ENCODE measurements at regions not wholly inside any gene's neighbourhood (a gene's known extent, or its start where the extent isn't known, plus 50 kb on each side); places are given as distances from the start of the nearest gene placed in this dataset.

DNA sequence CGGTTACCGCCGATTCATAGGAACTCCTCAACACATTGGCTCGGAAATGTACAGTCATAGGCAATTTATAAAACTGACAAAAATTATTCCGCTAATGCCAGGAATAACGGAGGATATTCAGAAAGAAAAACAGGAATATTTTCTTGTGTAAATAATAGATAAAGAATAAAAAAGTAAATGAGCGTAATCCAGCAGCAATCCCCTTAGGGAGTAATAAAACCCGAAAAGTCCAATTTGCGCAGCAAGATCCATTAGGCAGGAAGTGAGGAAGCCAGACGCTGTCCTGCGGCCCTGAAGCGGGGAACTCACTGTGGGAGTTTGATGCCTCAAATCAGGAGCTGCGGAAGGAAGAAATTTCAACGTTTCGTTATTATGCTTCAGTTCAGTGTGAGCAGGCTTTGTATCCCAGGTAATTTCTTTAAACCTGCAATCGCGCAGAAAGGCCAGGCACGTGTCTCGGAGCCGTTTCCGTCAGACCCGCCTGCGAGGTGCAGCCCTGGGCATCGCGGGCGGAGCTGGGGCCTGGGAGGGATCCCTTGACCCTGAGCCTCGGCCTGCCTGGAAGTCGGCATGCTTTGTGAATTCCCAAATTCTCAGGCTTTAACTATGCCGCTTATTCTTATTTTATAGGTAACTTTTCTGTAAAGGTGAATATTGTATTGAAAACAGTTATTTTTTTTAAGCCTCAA, 180.9 kb upstream of the ALKAL2 start:
- Histone ChIP-seq H2AFZ (ENCODE audit: low read depth) (no peak overlapping the region), H3K27me3 (ENCODE audit: insufficient read depth) (no peaks in the 10 kb centered on the region), H3K79me2 (ENCODE audit: insufficient read depth) (no peaks in the 10 kb centered on the region), H3F3A (replicated peaks; ENCODE audit: insufficient read depth) (no peaks in the 10 kb centered on the region), H3K4me2 (no peak overlapping the region), H3K4me1 (ENCODE audit: control insufficient read depth in 1 of 2, insufficient read depth in 2 of 2, low read depth in 1 of 2, low read length in 1 of 2) (peaks cover 0 to 2% of the 10 kb centered on the region in 2 experiments; a peak in 1 of 4 replicates), H3K4me3 (ENCODE audit: low read depth in 2 of 2, low read length in 1 of 2) (peak overlapping the region in 1 of 2 experiments; percentile 30; a peak in 1 of 4 replicates), H3K9ac (no peak overlapping the region), H3K27ac (ENCODE audit: low read depth in 2 of 2, low read length in 1 of 2) (no peak overlapping the region), H4K20me1 (ENCODE audit: insufficient read depth) (no peaks in the 10 kb centered on the region), H3K36me3 (replicated peaks in 1 of 2; ENCODE audit: control insufficient read depth in 1 of 2, insufficient read depth in 2 of 2, low read length in 1 of 2) (no peaks in the 10 kb centered on the region), H3K9me3 (0 out of 2 replicates have a peak, but pooled peaks cover 11% of the 10 kb centered on the region), H3K9me2 (no peaks in the 10 kb centered on the region)
- CTCF ChIA-PET, result interaction anchor here (0.7 to 1.4 kb wide), 2 partner anchors 29 to 136 kb away, joined by 3 to 5 read pairs; no protein-coding TSS in a partner anchor
- DNase-seq, result peak; percentile 56
- WGBS (ENCODE audit: low lambda C conversion rate), result 47% methylated on average over 29 of the region's 29 CpGs
- POLR2A ChIA-PET, result no interaction called here
- TF ChIP-seq IRF3 (IDR thresholded peaks at IDR 0.05; ENCODE audit: low read depth, low read length) (no peak), MEF2A (IDR thresholded peaks at IDR 0.05; ENCODE audit: borderline replicate concordance, low read depth) (no peak), JUND (IDR thresholded peaks at IDR 0.05) (no peak), SMC3 (IDR thresholded peaks at IDR 0.05; ENCODE audit: low read depth, low read length) (no peak), TEAD4 (IDR thresholded peaks at IDR 0.05; ENCODE audit: borderline replicate concordance, insufficient read depth) (no peak)
- TF ChIP-seq, protein P1, sequence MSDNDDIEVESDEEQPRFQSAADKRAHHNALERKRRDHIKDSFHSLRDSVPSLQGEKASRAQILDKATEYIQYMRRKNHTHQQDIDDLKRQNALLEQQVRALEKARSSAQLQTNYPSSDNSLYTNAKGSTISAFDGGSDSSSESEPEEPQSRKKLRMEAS (IDR thresholded peaks at IDR 0.05; ENCODE audit: low read depth), result no peak

- POLR2A ChIA-PET, result no interaction called here
- no peak for TF ChIP-seq REST (IDR thresholded peaks at IDR 0.05; ENCODE audit: low read depth, low read length)
- no peak for TF ChIP-seq GABPA (IDR thresholded peaks at IDR 0.05; ENCODE audit: low read depth)
- TF ChIP-seq FOXM1 (IDR thresholded peaks at IDR 0.05; ENCODE audit: low read depth), result no peak
- TF ChIP-seq TEAD4 (IDR thresholded peaks at IDR 0.05; ENCODE audit: borderline replicate concordance, insufficient read depth), result no peak
- TF ChIP-seq, protein P2, sequence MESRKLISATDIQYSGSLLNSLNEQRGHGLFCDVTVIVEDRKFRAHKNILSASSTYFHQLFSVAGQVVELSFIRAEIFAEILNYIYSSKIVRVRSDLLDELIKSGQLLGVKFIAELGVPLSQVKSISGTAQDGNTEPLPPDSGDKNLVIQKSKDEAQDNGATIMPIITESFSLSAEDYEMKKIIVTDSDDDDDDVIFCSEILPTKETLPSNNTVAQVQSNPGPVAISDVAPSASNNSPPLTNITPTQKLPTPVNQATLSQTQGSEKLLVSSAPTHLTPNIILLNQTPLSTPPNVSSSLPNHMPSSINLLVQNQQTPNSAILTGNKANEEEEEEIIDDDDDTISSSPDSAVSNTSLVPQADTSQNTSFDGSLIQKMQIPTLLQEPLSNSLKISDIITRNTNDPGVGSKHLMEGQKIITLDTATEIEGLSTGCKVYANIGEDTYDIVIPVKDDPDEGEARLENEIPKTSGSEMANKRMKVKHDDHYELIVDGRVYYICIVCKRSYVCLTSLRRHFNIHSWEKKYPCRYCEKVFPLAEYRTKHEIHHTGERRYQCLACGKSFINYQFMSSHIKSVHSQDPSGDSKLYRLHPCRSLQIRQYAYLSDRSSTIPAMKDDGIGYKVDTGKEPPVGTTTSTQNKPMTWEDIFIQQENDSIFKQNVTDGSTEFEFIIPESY (IDR thresholded peaks at IDR 0.05; ENCODE audit: borderline replicate concordance, low read depth), result no peak
- TF ChIP-seq RXRA (IDR thresholded peaks at IDR 0.05; ENCODE audit: borderline replicate concordance, low read depth), result no peak
- TF ChIP-seq NFIC (IDR thresholded peaks at IDR 0.05; ENCODE audit: borderline replicate concordance), result no peak
- TF ChIP-seq SMC3 (IDR thresholded peaks at IDR 0.05; ENCODE audit: low read depth, low read length), result no peak
- TF ChIP-seq CHD2 (IDR thresholded peaks at IDR 0.05; ENCODE audit: low read length, partially characterized antibody), result no peak
- TF ChIP-seq IRF3 (IDR thresholded peaks at IDR 0.05; ENCODE audit: low read depth, low read length), result no peak
- TF ChIP-seq, protein P1 (IDR thresholded peaks at IDR 0.05; ENCODE audit: low read depth), result no peak
- TF ChIP-seq MXI1 (IDR thresholded peaks at IDR 0.05; ENCODE audit: low read depth, low read length), result no peak
These were observed 180.2 kb upstream of the ALKAL2 start for GRCh38 chr2:467892-468647.

More at GRCh38 chr2:467892-468647, 180.2 kb upstream of the ALKAL2 start:
- H3K27ac ChIP-seq (ENCODE audit: low read depth in 2 of 2, low read length in 1 of 2), result no peak overlapping the region
- CTCF ChIA-PET, result interaction anchor here (0.7 to 1.4 kb wide), 2 partner anchors 30 to 135 kb away, joined by 3 to 5 read pairs; no protein-coding TSS in a partner anchor
- no peak overlapping the region for H3K4me2 ChIP-seq
- no peaks in the 10 kb centered on the region for H3K79me2 ChIP-seq (ENCODE audit: insufficient read depth)
- H3K27me3 ChIP-seq (ENCODE audit: insufficient read depth), result no peaks in the 10 kb centered on the region
- WGBS (ENCODE audit: low lambda C conversion rate), result 27% methylated on average over 43 of the region's 69 CpGs
- peak; percentile 76 for DNase-seq
- H3K4me3 ChIP-seq (ENCODE audit: low read depth in 2 of 2, low read length in 1 of 2), result peak overlapping the region in 1 of 2 experiments; percentile 30; a peak in 1 of 4 replicates
- peaks cover 0 to 2% of the 10 kb centered on the region in 2 experiments; a peak in 1 of 4 replicates for H3K4me1 ChIP-seq (ENCODE audit: control insufficient read depth in 1 of 2, insufficient read depth in 2 of 2, low read depth in 1 of 2, low read length in 1 of 2)
- no peaks in the 10 kb centered on the region for H3K9me2 ChIP-seq
- no peak overlapping the region for H2AFZ ChIP-seq (ENCODE audit: low read depth)
- H3K9me3 ChIP-seq, result 0 out of 2 replicates have a peak, but pooled peaks cover 4% of the 10 kb centered on the region
- no peaks in the 10 kb centered on the region for H3F3A ChIP-seq (replicated peaks; ENCODE audit: insufficient read depth)
- H4K20me1 ChIP-seq (ENCODE audit: insufficient read depth), result no peaks in the 10 kb centered on the region
- H3K36me3 ChIP-seq (replicated peaks in 1 of 2; ENCODE audit: control insufficient read depth in 1 of 2, insufficient read depth in 2 of 2, low read length in 1 of 2), result no peaks in the 10 kb centered on the region
- H3K9ac ChIP-seq, result no peak overlapping the region
